Tibial artery (tissue), 4 donors: ENCODE measurements at regions not wholly inside any gene's neighbourhood (a gene's known extent, or its start where the extent isn't known, plus 50 kb on each side); places are given as distances from the start of the nearest gene placed in this dataset.

Source experiments
- DNase-seq, 2 donors: peaks; one replicate each; pipeline ENCODE4 v3.0.0-alpha.2; 2019
- H3K27ac ChIP-seq, 2 donors: fragments of 200-600 bp; sonication (generic) in 1 of 2; 1 replicate in 1 of 2; 2 replicates in 1 of 2; pipeline ENCODE4 v1.5.1; 2018 to 2019; ENCODE audit warnings: mild to moderate bottlenecking in 1 of 2
- H3K27me3 ChIP-seq, 2 donors: fragments of 200-600 bp; sonication (generic) in 1 of 2; one replicate each; pipeline versions ENCODE4 v1.5.1 to v1.6.0; 2016 to 2019
- H3K36me3 ChIP-seq, 3 donors: fragments of 200-600 bp; sonication (generic) in 2 of 3; one replicate each; pipeline ENCODE4 v1.5.1; 2016 to 2019; ENCODE audit warnings: mild to moderate bottlenecking in 2 of 3
- H3K4me1 ChIP-seq, 4 donors: fragments of 200-600 bp; sonication (generic) in 2 of 4; 1 replicate in 3 of 4; 2 replicates in 1 of 4; pipeline ENCODE4 v1.5.1; 2016 to 2019
- H3K4me3 ChIP-seq, 2 donors: fragments of 200-600 bp; sonication (generic) in 1 of 2; 1 replicate in 1 of 2; 2 replicates in 1 of 2; pipeline ENCODE4 v1.5.1; 2018 to 2019; ENCODE audit warnings: mild to moderate bottlenecking in 2 of 2
- H3K9me3 ChIP-seq, 3 donors: fragments of 200-600 bp; sonication (generic) in 1 of 3; one replicate each; pipeline ENCODE4 v1.5.1; 2016 to 2019
- CTCF ChIP-seq, 2 experiments: fragments of 200-600 bp in 1 of 2; fragments of 450-650 bp in 1 of 2; IDR thresholded peaks; one replicate each; pipeline ENCODE4 v1.5.1; 2017 to 2019; ENCODE audit warnings: antibody characterized with exemption in 2 of 2, mild to moderate bottlenecking in 1 of 2, moderate library complexity in 1 of 2
- intact Hi-C: fragments of 100-400 bp; cut with DNase I; formaldehyde crosslinking; loops from one replicate; pipeline ENCODE4 v1.15.0; 2023; ENCODE audit warnings: low total_unique reads

DNA sequence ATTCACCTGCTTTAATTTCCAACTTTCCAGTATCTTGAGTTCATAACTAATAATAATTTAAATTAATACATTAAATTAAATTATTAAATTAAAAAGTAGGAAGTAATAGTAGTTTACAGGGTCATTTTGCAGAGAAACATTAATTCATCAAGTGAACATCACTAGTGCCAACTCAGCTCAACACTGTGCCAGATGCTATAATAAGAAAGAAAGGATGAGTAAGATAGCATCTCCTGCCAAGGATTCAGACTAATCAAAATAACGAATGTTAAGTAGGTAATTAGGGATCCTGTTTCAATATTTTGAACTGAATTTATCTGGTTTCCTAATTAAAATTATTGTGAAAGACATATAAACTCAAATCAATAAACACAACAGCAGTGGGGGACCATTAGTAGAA lies 596.7 kb downstream of the SLC6A15 start:
- no peak for TF ChIP-seq CTCF (IDR thresholded peaks at IDR 0.05)
- no peak overlapping the region for H3K27ac ChIP-seq
- no peak overlapping the region for H3K4me3 ChIP-seq
- no peaks in the 10 kb centered on the region for H3K9me3 ChIP-seq
- no peaks in the 10 kb centered on the region for H3K36me3 ChIP-seq
- intact Hi-C loops = no loop called here
- no peak for DNase-seq
- H3K4me1 ChIP-seq = no peaks in the 10 kb centered on the region
- no peaks in the 10 kb centered on the region for H3K27me3 ChIP-seq

DNA sequence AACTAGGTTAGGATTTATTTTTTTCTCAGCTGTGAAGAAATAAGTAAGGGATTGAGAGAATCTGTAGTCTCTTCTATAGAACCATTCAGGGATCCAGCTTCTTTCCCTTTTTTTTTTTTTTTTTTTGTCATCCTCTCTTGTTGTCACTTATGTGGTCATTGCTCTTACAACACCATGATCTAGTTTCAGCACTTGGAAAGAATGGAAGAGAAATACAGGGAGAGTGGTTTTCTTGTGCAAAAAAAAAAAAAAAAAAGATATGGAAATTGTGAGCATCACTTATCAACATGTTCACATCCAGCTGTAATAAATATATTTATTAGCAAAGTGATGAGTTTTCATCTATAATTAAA lies 599.3 kb downstream of the SLC6A15 start:
- no peak for DNase-seq
- intact Hi-C loops = no loop called here
- no peak for TF ChIP-seq CTCF (IDR thresholded peaks at IDR 0.05)
- H3K9me3 ChIP-seq = no peaks in the 10 kb centered on the region
- no peaks in the 10 kb centered on the region for H3K36me3 ChIP-seq
- no peaks in the 10 kb centered on the region for H3K27me3 ChIP-seq
- no peaks in the 10 kb centered on the region for H3K4me1 ChIP-seq
- H3K4me3 ChIP-seq = no peak overlapping the region
- H3K27ac ChIP-seq = no peak overlapping the region

DNA sequence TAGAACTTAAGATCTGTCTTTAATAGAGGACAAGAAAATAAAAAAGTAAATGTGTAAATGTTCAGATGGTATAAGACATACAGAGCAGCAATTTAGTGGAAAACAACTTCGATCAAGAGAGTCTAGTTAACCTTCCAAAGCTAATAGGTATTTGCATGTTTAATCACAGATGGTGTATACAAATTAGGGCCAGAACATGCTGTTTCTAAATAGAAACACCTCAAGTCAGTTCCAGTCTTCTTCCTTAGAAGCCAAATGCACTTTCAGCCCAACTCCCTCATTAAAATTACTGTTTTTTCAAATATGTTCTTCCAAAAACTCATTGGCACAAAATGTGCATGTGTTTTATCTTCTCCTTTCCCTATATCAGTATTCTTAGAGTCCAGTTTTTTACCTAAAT lies 604.4 kb downstream of the SLC6A15 start:
- Histone ChIP-seq H3K4me3 (no peak overlapping the region), H3K36me3 (no peaks in the 10 kb centered on the region), H3K27me3 (no peaks in the 10 kb centered on the region), H3K27ac (no peak overlapping the region), H3K9me3 (no peaks in the 10 kb centered on the region), H3K4me1 (no peaks in the 10 kb centered on the region)
- DNase-seq = no peak
- intact Hi-C loops = no loop called here
- no peak for TF ChIP-seq CTCF (IDR thresholded peaks at IDR 0.05)

DNA sequence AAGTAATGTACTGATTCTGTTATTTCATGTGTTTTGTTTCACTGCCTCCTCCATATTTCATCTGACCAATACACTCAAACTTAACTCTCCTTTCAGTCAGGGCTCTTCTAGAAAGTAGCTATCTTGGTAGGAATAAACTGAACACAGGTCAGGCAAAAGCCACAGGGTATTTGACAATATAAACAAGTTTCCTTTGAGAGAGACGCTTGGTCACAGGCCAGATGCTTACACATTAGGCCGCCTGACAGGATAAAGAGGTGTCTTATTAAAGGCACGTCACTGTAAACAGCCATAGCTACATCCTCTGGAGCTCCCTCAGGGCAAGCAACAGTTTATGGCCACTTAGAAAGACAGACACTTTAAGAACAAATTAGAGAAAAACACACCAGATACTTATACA lies 607.5 kb downstream of the SLC6A15 start:
- no peaks in the 10 kb centered on the region for H3K9me3 ChIP-seq
- TF ChIP-seq CTCF (IDR thresholded peaks at IDR 0.05) = no peak
- intact Hi-C loops = no loop called here
- no peaks in the 10 kb centered on the region for H3K27me3 ChIP-seq
- H3K4me1 ChIP-seq = no peaks in the 10 kb centered on the region
- H3K36me3 ChIP-seq = no peaks in the 10 kb centered on the region
- DNase-seq = no peak
- no peak overlapping the region for H3K27ac ChIP-seq
- H3K4me3 ChIP-seq = no peak overlapping the region

- no peak for DNase-seq
- Histone ChIP-seq H3K4me1 (peaks cover 0 to 10% (median 0%) of the 10 kb centered on the region in 4 donors), H3K4me3 (no peak overlapping the region), H3K27me3 (no peaks in the 10 kb centered on the region), H3K27ac (no peak overlapping the region), H3K36me3 (no peaks in the 10 kb centered on the region), H3K9me3 (no peaks in the 10 kb centered on the region)
- TF ChIP-seq CTCF (IDR thresholded peaks at IDR 0.05) = no peak
- intact Hi-C loops = no loop called here
Measured at GRCh38 chr12:84294246-84294645, 618.4 kb downstream of the SLC6A15 start.

DNA sequence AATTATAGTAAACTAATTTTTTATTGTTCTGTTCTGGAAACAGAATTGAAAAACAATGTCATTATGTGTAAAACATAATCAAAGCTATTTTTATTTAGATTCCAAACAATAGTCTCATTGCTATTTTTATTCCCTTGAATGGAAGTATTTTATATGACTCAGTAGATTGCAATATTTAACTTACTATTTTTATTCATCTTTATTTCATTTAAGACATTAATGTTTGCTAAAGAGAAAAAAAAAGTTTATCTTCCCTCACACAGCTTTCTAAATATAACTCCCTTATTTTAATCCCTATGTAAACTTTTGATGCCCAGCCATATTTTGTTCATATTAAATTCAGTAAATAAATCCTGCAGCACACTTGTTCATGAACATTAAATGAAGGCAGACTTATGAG lies 622.4 kb downstream of the SLC6A15 start:
- H3K27ac ChIP-seq = no peak overlapping the region
- H3K36me3 ChIP-seq = no peaks in the 10 kb centered on the region
- intact Hi-C loops = no loop called here
- no peak for TF ChIP-seq CTCF (IDR thresholded peaks at IDR 0.05)
- H3K9me3 ChIP-seq = no peaks in the 10 kb centered on the region
- H3K4me1 ChIP-seq = peaks cover 0 to 10% (median 0%) of the 10 kb centered on the region in 4 donors
- H3K27me3 ChIP-seq = no peaks in the 10 kb centered on the region
- no peak for DNase-seq
- H3K4me3 ChIP-seq = no peak overlapping the region
